IMR-90 (cell line): ENCODE measurements at regions not wholly inside any gene's neighbourhood (a gene's known extent, or its start where the extent isn't known, plus 50 kb on each side); places are given as distances from the start of the nearest gene placed in this dataset.

ENCODE experiments used
- ATAC-seq: fragments of 200-7000 bp; cut with Tn5 transposase; 2 replicates; pipeline ENCODE4 v1.9.1; 2020; ENCODE audit warnings: low read depth, mild to moderate bottlenecking, moderate library complexity
- BruUV-seq: library from RNA; stranded (reverse); fragments of 400-500 nt; replicated peaks from 2 replicates; lab custom pipeline; 2021; lab: Mats Ljungman, UMichigan
- CTCF ChIA-PET: fragments of 300-600 bp; formaldehyde crosslinking; extraction: SDS; loops from one replicate; lab custom pipeline; 2021; ENCODE audit warnings: antibody characterized with exemption; lab: Yijun Ruan, JAX
- POLR2A ChIA-PET: fragments of 300-600 bp; sonication (Branson Sonifier 250); formaldehyde crosslinking; loops from one replicate; lab custom pipeline; 2022; ENCODE audit warnings: antibody characterized with exemption; ENCODE audit not compliant: unreplicated experiment; lab: Charles Lee
- DNase-seq: peaks from one replicate; pipeline ENCODE4 v3.0.0; 2013
- H2AFZ ChIP-seq: replicated peaks from 2 replicates; pipeline ENCODE3; 2013; ENCODE audit warnings: low read length, mild to moderate bottlenecking; ENCODE audit not compliant: poor library complexity
- H2AK5ac ChIP-seq: 2 replicates; pipeline ENCODE4 v1.6.1; 2013; ENCODE audit warnings: low read depth, low read length, inconsistent platforms
- H2AK9ac ChIP-seq: replicated peaks from 2 replicates; pipeline ENCODE3; 2013; ENCODE audit warnings: mild to moderate bottlenecking, low read depth, low read length, moderate library complexity; ENCODE audit not compliant: poor library complexity
- H2BK120ac ChIP-seq: 2 replicates; pipeline ENCODE4 v1.6.1; 2013; ENCODE audit warnings: low read depth, low read length, inconsistent platforms
- H2BK15ac ChIP-seq: 3 replicates; pipeline ENCODE4 v1.6.1; 2013; ENCODE audit warnings: low read depth, low read length, inconsistent platforms
- H2BK20ac ChIP-seq: 2 replicates; pipeline ENCODE4 v1.6.1; 2013; ENCODE audit warnings: low read depth, mild to moderate bottlenecking, inconsistent platforms, low read length, moderate library complexity
- H2BK5ac ChIP-seq: 2 replicates; pipeline ENCODE4 v1.6.1; 2013; ENCODE audit warnings: mild to moderate bottlenecking, low read depth, low read length, inconsistent platforms; ENCODE audit not compliant: poor library complexity, severe bottlenecking
- H3K14ac ChIP-seq: replicated peaks from 2 replicates; pipeline ENCODE4 v1.6.1; 2013; ENCODE audit warnings: low read depth, low read length, inconsistent platforms
- H3K18ac ChIP-seq: 2 replicates; pipeline ENCODE4 v1.6.1; 2013; ENCODE audit warnings: low read depth, low read length, control low read depth
- H3K23ac ChIP-seq: 2 replicates; pipeline ENCODE4 v1.6.1; 2013; ENCODE audit warnings: low read depth, low read length, inconsistent platforms
- H3K27ac ChIP-seq: 2 replicates; pipeline ENCODE4 v1.5.1; 2013; ENCODE audit warnings: mild to moderate bottlenecking, control low read depth, low read length; ENCODE audit not compliant: insufficient read depth
- H3K27me3 ChIP-seq: 2 replicates; pipeline ENCODE4 v1.6.1; 2013; ENCODE audit warnings: low read length; ENCODE audit not compliant: control insufficient read depth, insufficient read depth
- H3K36me3 ChIP-seq: 2 replicates; pipeline ENCODE4 v1.6.1; 2013; ENCODE audit warnings: low read length, mixed read lengths; ENCODE audit not compliant: control insufficient read depth, insufficient read depth
- H3K4ac ChIP-seq: 2 replicates; pipeline ENCODE4 v1.6.1; 2013; ENCODE audit warnings: low read depth, low read length, inconsistent platforms
- H3K4me1 ChIP-seq: 2 replicates; pipeline ENCODE4 v1.6.1; 2013; ENCODE audit warnings: low read length, mixed read lengths; ENCODE audit not compliant: control insufficient read depth, insufficient read depth
- H3K4me2 ChIP-seq: 2 replicates; pipeline ENCODE4 v1.6.1; 2013; ENCODE audit warnings: low read depth, mild to moderate bottlenecking, control low read depth, low read length, moderate library complexity
- H3K4me3 ChIP-seq: 2 replicates; pipeline ENCODE4 v1.5.1; 2013; ENCODE audit warnings: low read depth, mild to moderate bottlenecking, control low read depth, low read length, moderate library complexity; ENCODE audit not compliant: insufficient read depth
- H3K56ac ChIP-seq: 2 replicates; pipeline ENCODE4 v1.6.1; 2013; ENCODE audit warnings: low read length, inconsistent platforms; ENCODE audit not compliant: insufficient read depth; ENCODE audit errors: extremely low read depth
- H3K79me1 ChIP-seq, 2 experiments: 2 replicates each; pipeline ENCODE4 v1.6.1; 2013; ENCODE audit warnings: low read length in 2 of 2, inconsistent platforms in 1 of 2, low read depth in 1 of 2
- H3K9ac ChIP-seq: 2 replicates; pipeline ENCODE4 v1.6.1; 2013; ENCODE audit warnings: low read depth, low read length, control low read depth
- H3K9me1 ChIP-seq: 2 replicates; pipeline ENCODE4 v1.6.1; 2013; ENCODE audit warnings: low read length, inconsistent platforms; ENCODE audit not compliant: insufficient read depth
- H3K9me3 ChIP-seq: 2 replicates; pipeline ENCODE4 v1.6.1; 2013; ENCODE audit warnings: low read length; ENCODE audit not compliant: control insufficient read depth, insufficient read depth
- H4K20me1 ChIP-seq: 2 replicates; pipeline ENCODE4 v1.6.1; 2013; ENCODE audit warnings: low read length, inconsistent platforms; ENCODE audit not compliant: insufficient read depth
- H4K5ac ChIP-seq: 2 replicates; pipeline ENCODE4 v1.6.1; 2013; ENCODE audit warnings: mild to moderate bottlenecking, low read depth, low read length, control low read depth
- H4K8ac ChIP-seq, 2 experiments: 2 replicates each; pipeline ENCODE4 v1.6.1; 2013; ENCODE audit warnings: low read depth in 2 of 2, low read length in 2 of 2, control low read depth in 1 of 2, inconsistent platforms in 1 of 2
- H4K91ac ChIP-seq: 2 replicates; pipeline ENCODE4 v1.6.1; 2013; ENCODE audit warnings: low read depth, low read length, inconsistent platforms; ENCODE audit not compliant: insufficient read depth
- BHLHE40 ChIP-seq: fragments of 150-350 bp; IDR thresholded peaks from 2 replicates; pipeline ENCODE4 v1.6.1; 2016; ENCODE audit warnings: mild to moderate bottlenecking, low read depth, low read length
- CEBPB ChIP-seq: IDR thresholded peaks from 2 replicates; pipeline ENCODE4 v1.6.1; 2012; ENCODE audit warnings: low read depth, low read length, improper control_type of control experiment
- CTCF ChIP-seq: conservative IDR thresholded peaks from 2 replicates; pipeline ENCODE4 v1.5.1; 2012; ENCODE audit warnings: mild to moderate bottlenecking, low read depth, low read length, improper control_type of control experiment
- ELK1 ChIP-seq: fragments of 150-350 bp; IDR thresholded peaks from 2 replicates; pipeline ENCODE4 v1.6.1; 2016; ENCODE audit warnings: low read depth, mild to moderate bottlenecking, low read length, moderate library complexity, borderline replicate concordance
- FOS ChIP-seq: fragments of 150-350 bp; IDR thresholded peaks from 2 replicates; pipeline ENCODE4 v1.6.1; 2016; ENCODE audit warnings: low read depth, low read length
- MAFK ChIP-seq: IDR thresholded peaks from 2 replicates; pipeline ENCODE4 v1.6.1; 2012; ENCODE audit warnings: low read depth, low read length, improper control_type of control experiment
- MAZ ChIP-seq: IDR thresholded peaks from 2 replicates; pipeline ENCODE4 v1.6.1; 2012; ENCODE audit warnings: low read depth, mild to moderate bottlenecking, low read length, improper control_type of control experiment, moderate library complexity, borderline replicate concordance
- MXI1 ChIP-seq: IDR thresholded peaks from 2 replicates; pipeline ENCODE4 v1.6.1; 2012; ENCODE audit warnings: low read depth, mild to moderate bottlenecking, low read length, moderate library complexity, borderline replicate concordance
- NFE2L2 ChIP-seq: fragments of 150-350 bp; IDR thresholded peaks from 2 replicates; pipeline ENCODE4 v1.6.1; 2016; ENCODE audit warnings: low read depth, mild to moderate bottlenecking, low read length
- POLR2A ChIP-seq: IDR thresholded peaks from 2 replicates; pipeline ENCODE4 v1.6.1; 2012; ENCODE audit warnings: mild to moderate bottlenecking, low read depth, low read length
- RAD21 ChIP-seq: IDR thresholded peaks from 2 replicates; pipeline ENCODE4 v1.6.1; 2012; ENCODE audit warnings: low read length, improper control_type of control experiment
- RCOR1 ChIP-seq: IDR thresholded peaks from 2 replicates; pipeline ENCODE4 v1.6.1; 2012; ENCODE audit warnings: mild to moderate bottlenecking, low read length, improper control_type of control experiment; ENCODE audit not compliant: insufficient replicate concordance
- RFX5 ChIP-seq: IDR thresholded peaks from 2 replicates; pipeline ENCODE4 v1.8.0; 2012; ENCODE audit warnings: low read depth, mild to moderate bottlenecking, low read length, moderate library complexity
- SMC3 ChIP-seq: fragments of 150-350 bp; IDR thresholded peaks from 2 replicates; pipeline ENCODE4 v1.6.1; 2016; ENCODE audit warnings: low read depth, mild to moderate bottlenecking, antibody characterized with exemption, low read length, moderate library complexity
- USF2 ChIP-seq: fragments of 150-350 bp; IDR thresholded peaks from 2 replicates; pipeline ENCODE4 v1.6.1; 2017; ENCODE audit warnings: mild to moderate bottlenecking, antibody characterized with exemption, low read length, low read depth
- WGBS, 2 experiments: methylation state at CpG; one replicate each; pipeline versions ENCODE4 v1.1.5 to v1.1.7; 2013; ENCODE audit warnings: missing lambda C conversion rate in 2 of 2; ENCODE audit not compliant: insufficient read length in 1 of 2; ENCODE audit errors: extremely low coverage in 2 of 2; 5-methylcytosine and 5-hydroxymethylcytosine counted together
- dilution Hi-C: fragments of 300-500 bp; cut with HindIII; formaldehyde crosslinking; loops from one replicate; pipeline ENCODE4 v1.14.3; 2018; ENCODE audit warnings: low sequenced_read_pairs; ENCODE audit not compliant: unreplicated experiment
- in situ Hi-C: fragments of 300-500 bp; cut with MboI; formaldehyde crosslinking; loops from 3 replicates; pipeline ENCODE4 v1.14.3; 2019; ENCODE audit warnings: low sequenced_read_pairs, inconsistent platforms, mixed read lengths
- intact Hi-C: fragments of 100-400 bp; cut with micrococcal nuclease; formaldehyde crosslinking; loops from 2 replicates; pipeline ENCODE4 v1.10.0; 2022

- H4K20me1 ChIP-seq: no peaks in the 10 kb centered on the region
- ATAC-seq (no peak), DNase-seq (no peak)
- no peaks in the 10 kb centered on the region for H3K27me3 ChIP-seq
- H2AK9ac ChIP-seq: no peak overlapping the region
- H3K14ac ChIP-seq: no peak overlapping the region
- CTCF ChIA-PET: no interaction called here
- H3K4me2 ChIP-seq: no peak overlapping the region
- no peak overlapping the region for H3K9ac ChIP-seq
- H2BK120ac ChIP-seq: no peak overlapping the region
- in situ Hi-C loops (no loop called here), dilution Hi-C loops (no loop called here), intact Hi-C loops (no loop called here)
- H2BK15ac ChIP-seq: no peak overlapping the region
- no peak overlapping the region for H3K56ac ChIP-seq
- no peak overlapping the region for H4K5ac ChIP-seq
- H4K8ac ChIP-seq: no peak overlapping the region
- POLR2A ChIA-PET: no interaction called here
- no peak overlapping the region for H2BK5ac ChIP-seq
- H2BK20ac ChIP-seq: no peak overlapping the region
- no peak overlapping the region for H3K18ac ChIP-seq
- no peak overlapping the region for H4K91ac ChIP-seq
- no peak overlapping the region for H3K4me3 ChIP-seq
- TF ChIP-seq SMC3 (no peak), RFX5 (no peak), RAD21 (no peak), CEBPB (no peak), MXI1 (no peak), CTCF (no peak), BHLHE40 (no peak), NFE2L2 (no peak), POLR2A (no peak), ELK1 (no peak), MAZ (no peak), FOS (no peak), MAFK (no peak), USF2 (no peak), RCOR1 (no peak)
- WGBS, 2 experiments: 58% methylated on average over 8 of the region's 10 CpGs; no CpG with 5 or more reads in 1 of the 2 experiments
- no peaks in the 10 kb centered on the region for H3K9me1 ChIP-seq
- no peaks in the 10 kb centered on the region for H3K36me3 ChIP-seq
- H3K9me3 ChIP-seq: no peaks in the 10 kb centered on the region; the same call in 1 of the 2 replicates
- no peaks in the 10 kb centered on the region for H3K79me1 ChIP-seq
- no TSS peak for BruUV-seq
- no peaks in the 10 kb centered on the region for H3K4me1 ChIP-seq
- no peak overlapping the region for H3K4ac ChIP-seq
- H2AFZ ChIP-seq: no peak overlapping the region
- no peak overlapping the region for H2AK5ac ChIP-seq
- no peak overlapping the region for H3K23ac ChIP-seq
- no peak overlapping the region for H3K27ac ChIP-seq
Observed at GRCh38 chr4:148914301-148914700, 472.1 kb upstream of the NR3C2 start.
